ENCODE measurements at regions not wholly inside any gene's neighbourhood (a gene's known extent, or its start where the extent isn't known, plus 50 kb on each side); places are given as distances from the start of the nearest gene placed in this dataset.

DNA sequence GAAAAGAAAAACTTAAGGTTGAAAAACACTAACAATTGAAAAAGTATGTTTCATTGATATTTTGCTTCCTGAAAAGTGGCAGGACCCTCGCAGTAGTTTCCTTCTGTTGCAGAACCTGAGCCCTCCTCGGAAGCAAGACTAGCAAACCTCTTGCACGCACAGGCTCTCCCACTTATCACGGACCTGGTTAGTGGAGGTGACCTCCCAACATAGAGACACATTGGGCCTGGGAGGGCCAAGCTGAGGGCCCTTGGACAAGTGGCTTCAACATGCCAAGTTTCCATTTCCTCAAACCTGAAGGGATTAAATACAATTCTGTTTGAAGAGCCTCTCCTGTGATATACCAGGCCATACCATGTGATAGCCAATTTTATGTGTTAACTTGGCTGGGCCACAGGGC is 133.4 kb upstream of the AGAP1 start:
- TF ChIP-seq POLR2AphosphoS5 (IDR thresholded peaks at IDR 0.05; ENCODE audit: low read depth, low read length) (no peak), PAX5 (IDR thresholded peaks at IDR 0.05; ENCODE audit: insufficient read depth, low read length, severe bottlenecking) (no peak), POU2F2 (IDR thresholded peaks at IDR 0.05; ENCODE audit: low read depth, low read length) (no peak)
- DNase-seq (ENCODE audit: insufficient read length, low spot score): no peak
- no peak for FAIRE-seq

DNA sequence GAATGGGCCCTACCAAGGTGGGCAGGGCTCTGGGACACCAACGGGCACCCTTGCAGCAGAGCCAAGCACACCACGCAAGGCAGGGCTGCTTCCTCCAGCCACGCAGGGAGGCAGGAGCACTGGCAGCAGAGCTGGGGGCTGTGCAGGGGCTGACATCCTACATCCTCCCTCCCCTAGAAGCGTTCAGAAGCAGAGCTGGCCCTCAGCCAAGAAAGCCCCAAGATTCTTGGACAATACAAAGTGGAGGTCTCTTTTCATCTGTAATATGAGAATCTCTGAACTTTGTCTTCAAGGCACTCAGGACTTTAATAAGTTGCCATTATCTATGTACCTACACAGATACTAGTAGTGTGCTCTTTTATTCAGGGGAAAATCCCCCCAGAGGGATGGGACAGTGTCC is 128.1 kb upstream of the AGAP1 start:
- no peak for DNase-seq (ENCODE audit: insufficient read length, low spot score)
- FAIRE-seq: no peak
- no peak for TF ChIP-seq POLR2A (IDR thresholded peaks at IDR 0.05; ENCODE audit: low read depth, low read length)
- TF ChIP-seq POU2F2 (IDR thresholded peaks at IDR 0.05; ENCODE audit: low read depth, low read length): no peak
- no peak for TF ChIP-seq TAF1 (IDR thresholded peaks at IDR 0.05; ENCODE audit: low read depth, low read length)
- TF ChIP-seq SPI1 (IDR thresholded peaks at IDR 0.05; ENCODE audit: low read depth, low read length): no peak
- TF ChIP-seq POLR2AphosphoS5 (IDR thresholded peaks at IDR 0.05; ENCODE audit: low read depth, low read length): no peak
- no peak for TF ChIP-seq PAX5 (IDR thresholded peaks at IDR 0.05; ENCODE audit: insufficient read depth, low read length, severe bottlenecking)

- DNase-seq (ENCODE audit: insufficient read length, low spot score) (no peak), FAIRE-seq (no peak)
- TF ChIP-seq POLR2A (IDR thresholded peaks at IDR 0.05; ENCODE audit: low read depth, low read length) (no peak), POLR2AphosphoS5 (IDR thresholded peaks at IDR 0.05; ENCODE audit: low read depth, low read length) (no peak), SPI1 (IDR thresholded peaks at IDR 0.05; ENCODE audit: low read depth, low read length) (no peak), TAF1 (IDR thresholded peaks at IDR 0.05; ENCODE audit: low read depth, low read length) (no peak), PAX5 (IDR thresholded peaks at IDR 0.05; ENCODE audit: insufficient read depth, low read length, severe bottlenecking) (no peak), POU2F2 (IDR thresholded peaks at IDR 0.05; ENCODE audit: low read depth, low read length) (no peak)
Measured at GRCh38 chr2:235366390-235366789, 127.5 kb upstream of the AGAP1 start.

- no peak for TF ChIP-seq POU2F2 (IDR thresholded peaks at IDR 0.05; ENCODE audit: low read depth, low read length)
- no peak for TF ChIP-seq TAF1 (IDR thresholded peaks at IDR 0.05; ENCODE audit: low read depth, low read length)
- no peak for TF ChIP-seq SPI1 (IDR thresholded peaks at IDR 0.05; ENCODE audit: low read depth, low read length)
- no peak for TF ChIP-seq POLR2A (IDR thresholded peaks at IDR 0.05; ENCODE audit: low read depth, low read length)
- no peak for TF ChIP-seq PAX5 (IDR thresholded peaks at IDR 0.05; ENCODE audit: insufficient read depth, low read length, severe bottlenecking)
- no peak for TF ChIP-seq POLR2AphosphoS5 (IDR thresholded peaks at IDR 0.05; ENCODE audit: low read depth, low read length)
- no peak for DNase-seq (ENCODE audit: insufficient read length, low spot score)
- no peak for FAIRE-seq
Measured at GRCh38 chr2:235366807-235367206, 127.0 kb upstream of the AGAP1 start.

DNA sequence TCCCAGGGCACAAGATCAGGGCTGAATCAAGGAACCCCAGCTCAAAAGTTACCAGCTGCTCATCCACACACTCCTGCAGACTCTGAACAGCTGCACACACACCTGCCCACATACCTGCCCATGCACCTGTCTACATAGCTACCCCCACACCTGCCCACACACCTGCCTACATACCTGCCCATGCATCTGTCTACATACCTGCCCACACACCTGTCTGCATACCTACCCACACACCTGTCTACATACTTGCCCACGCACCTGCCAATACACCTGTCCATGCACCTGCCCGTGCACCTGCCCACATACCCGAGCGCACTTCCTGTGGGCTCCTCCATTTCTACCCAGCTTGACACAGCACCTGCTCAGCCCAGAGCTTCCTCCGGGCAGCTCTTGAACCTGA is 122.8 kb upstream of the AGAP1 start:
- FAIRE-seq: no peak
- no peak for DNase-seq (ENCODE audit: insufficient read length, low spot score)
- TF ChIP-seq POU2F2 (IDR thresholded peaks at IDR 0.05; ENCODE audit: low read depth, low read length) (no peak), SPI1 (IDR thresholded peaks at IDR 0.05; ENCODE audit: low read depth, low read length) (no peak), POLR2A (IDR thresholded peaks at IDR 0.05; ENCODE audit: low read depth, low read length) (no peak), TAF1 (IDR thresholded peaks at IDR 0.05; ENCODE audit: low read depth, low read length) (no peak)

GRCh38 chr2:235373171-235373570 is 120.7 kb upstream of the AGAP1 start:
- no peak for FAIRE-seq
- no peak for DNase-seq (ENCODE audit: insufficient read length, low spot score)
- TF ChIP-seq POLR2AphosphoS5 (IDR thresholded peaks at IDR 0.05; ENCODE audit: low read depth, low read length) (no peak), SPI1 (IDR thresholded peaks at IDR 0.05; ENCODE audit: low read depth, low read length) (no peak), TAF1 (IDR thresholded peaks at IDR 0.05; ENCODE audit: low read depth, low read length) (no peak), POLR2A (IDR thresholded peaks at IDR 0.05; ENCODE audit: low read depth, low read length) (no peak), PAX5 (IDR thresholded peaks at IDR 0.05; ENCODE audit: insufficient read depth, low read length, severe bottlenecking) (no peak), POU2F2 (IDR thresholded peaks at IDR 0.05; ENCODE audit: low read depth, low read length) (no peak)

- FAIRE-seq: no peak
- no peak for DNase-seq (ENCODE audit: insufficient read length, low spot score)
- TF ChIP-seq SPI1 (IDR thresholded peaks at IDR 0.05; ENCODE audit: low read depth, low read length) (no peak), POU2F2 (IDR thresholded peaks at IDR 0.05; ENCODE audit: low read depth, low read length) (no peak), POLR2A (IDR thresholded peaks at IDR 0.05; ENCODE audit: low read depth, low read length) (no peak), POLR2AphosphoS5 (IDR thresholded peaks at IDR 0.05; ENCODE audit: low read depth, low read length) (no peak), TAF1 (IDR thresholded peaks at IDR 0.05; ENCODE audit: low read depth, low read length) (no peak), PAX5 (IDR thresholded peaks at IDR 0.05; ENCODE audit: insufficient read depth, low read length, severe bottlenecking) (no peak)
Measured at GRCh38 chr2:235377176-235377575, 116.7 kb upstream of the AGAP1 start.

DNA sequence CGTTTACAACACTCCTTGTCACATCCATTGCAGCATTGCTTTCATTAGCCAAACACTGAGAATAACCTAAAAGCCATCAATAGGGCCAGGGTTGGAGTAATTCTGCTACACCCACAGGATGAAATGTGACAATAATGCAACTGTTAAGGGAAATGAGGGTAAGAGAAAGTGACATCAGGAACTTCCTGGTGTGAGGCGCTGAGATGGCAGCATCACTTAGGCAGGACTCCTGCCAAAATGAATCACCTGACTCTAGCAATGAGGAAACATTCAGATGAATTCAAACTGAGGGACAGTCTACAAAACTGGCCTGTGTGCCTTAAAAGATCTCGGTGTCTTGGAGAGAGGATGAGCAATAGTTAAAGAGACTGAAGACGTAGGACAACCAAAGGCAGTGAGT is 115.6 kb upstream of the AGAP1 start:
- TF ChIP-seq TAF1 (IDR thresholded peaks at IDR 0.05; ENCODE audit: low read depth, low read length): no peak
- no peak for TF ChIP-seq POLR2AphosphoS5 (IDR thresholded peaks at IDR 0.05; ENCODE audit: low read depth, low read length)
- no peak for TF ChIP-seq SPI1 (IDR thresholded peaks at IDR 0.05; ENCODE audit: low read depth, low read length)
- TF ChIP-seq POLR2A (IDR thresholded peaks at IDR 0.05; ENCODE audit: low read depth, low read length): no peak
- no peak for TF ChIP-seq POU2F2 (IDR thresholded peaks at IDR 0.05; ENCODE audit: low read depth, low read length)
- TF ChIP-seq PAX5 (IDR thresholded peaks at IDR 0.05; ENCODE audit: insufficient read depth, low read length, severe bottlenecking): no peak
- no peak for DNase-seq (ENCODE audit: insufficient read length, low spot score)
- FAIRE-seq: no peak

GRCh38 chr2:235378944-235379343 is 114.9 kb upstream of the AGAP1 start:
- no peak for DNase-seq (ENCODE audit: insufficient read length, low spot score)
- no peak for TF ChIP-seq SPI1 (IDR thresholded peaks at IDR 0.05; ENCODE audit: low read depth, low read length)
- no peak for TF ChIP-seq POLR2A (IDR thresholded peaks at IDR 0.05; ENCODE audit: low read depth, low read length)
- no peak for TF ChIP-seq TAF1 (IDR thresholded peaks at IDR 0.05; ENCODE audit: low read depth, low read length)
- TF ChIP-seq POLR2AphosphoS5 (IDR thresholded peaks at IDR 0.05; ENCODE audit: low read depth, low read length): no peak
- no peak for TF ChIP-seq PAX5 (IDR thresholded peaks at IDR 0.05; ENCODE audit: insufficient read depth, low read length, severe bottlenecking)
- TF ChIP-seq POU2F2 (IDR thresholded peaks at IDR 0.05; ENCODE audit: low read depth, low read length): no peak
- no peak for FAIRE-seq

- DNase-seq (ENCODE audit: insufficient read length, low spot score) (no peak), FAIRE-seq (no peak)
- TF ChIP-seq PAX5 (IDR thresholded peaks at IDR 0.05; ENCODE audit: insufficient read depth, low read length, severe bottlenecking) (no peak), POLR2AphosphoS5 (IDR thresholded peaks at IDR 0.05; ENCODE audit: low read depth, low read length) (no peak), POU2F2 (IDR thresholded peaks at IDR 0.05; ENCODE audit: low read depth, low read length) (no peak), TAF1 (IDR thresholded peaks at IDR 0.05; ENCODE audit: low read depth, low read length) (no peak), SPI1 (IDR thresholded peaks at IDR 0.05; ENCODE audit: low read depth, low read length) (no peak), POLR2A (IDR thresholded peaks at IDR 0.05; ENCODE audit: low read depth, low read length) (no peak)
Measured at GRCh38 chr2:235381261-235381912, 112.5 kb upstream of the AGAP1 start.

Data from GM12891 (cell line).